Activated CD4-positive, alpha-beta T cell treated with anti-CD3 and anti-CD28 coated beads, Interleukin-2, Interleukin-4, amounts not matched to agents 100 ng/mL and 50 ng/mL, durations not matched to agents 16 hours and 8 hours (primary cell): ENCODE measurements at regions not wholly inside any gene's neighbourhood (a gene's known extent, or its start where the extent isn't known, plus 50 kb on each side); places are given as distances from the start of the nearest gene placed in this dataset.

Experiments
- DNase-seq: peaks from one replicate; pipeline ENCODE4 v3.0.0-alpha.2; 2020; ENCODE audit warnings: low spot score

- no peak for DNase-seq
Observed at GRCh38 chr4:3343358-3343757, 50.5 kb downstream of the RGS12 start.

GRCh38 chr4:3344104-3344503 is 51.3 kb downstream of the RGS12 start:
- no peak for DNase-seq

GRCh38 chr4:3344596-3344995 is 51.8 kb downstream of the RGS12 start:
- no peak for DNase-seq

- no peak for DNase-seq
Observed at GRCh38 chr4:3345384-3345783, 52.6 kb downstream of the RGS12 start.

GRCh38 chr4:3346146-3346545 is 53.3 kb downstream of the RGS12 start:
- DNase-seq: peak; percentile 72

GRCh38 chr4:3347871-3348270 is 55.0 kb downstream of the RGS12 start:
- DNase-seq: no peak

GRCh38 chr4:3348621-3349020 is 55.8 kb downstream of the RGS12 start:
- DNase-seq: no peak

- DNase-seq: no peak
Observed at GRCh38 chr4:3349116-3349515, 56.3 kb downstream of the RGS12 start.

- no peak for DNase-seq
Observed at GRCh38 chr4:3351997-3352396, 59.2 kb downstream of the RGS12 start.

GRCh38 chr4:3352505-3352904 is 59.7 kb downstream of the RGS12 start:
- DNase-seq: no peak

GRCh38 chr4:3352941-3353594 is 60.2 kb downstream of the RGS12 start:
- DNase-seq: no peak

GRCh38 chr4:3353752-3354454 is 61.1 kb downstream of the RGS12 start:
- no peak for DNase-seq

GRCh38 chr4:3354455-3354811 is 61.6 kb downstream of the RGS12 start:
- no peak for DNase-seq

GRCh38 chr4:3355266-3355748 is 62.5 kb downstream of the RGS12 start:
- DNase-seq: no peak

- no peak for DNase-seq
Observed at GRCh38 chr4:3358656-3359055, 65.8 kb downstream of the RGS12 start.

GRCh38 chr4:3360777-3361176 is 68.0 kb downstream of the RGS12 start:
- no peak for DNase-seq

- no peak for DNase-seq
Observed at GRCh38 chr4:3361406-3361805, 68.6 kb downstream of the RGS12 start.

GRCh38 chr4:3361896-3362295 is 69.1 kb downstream of the RGS12 start:
- no peak for DNase-seq

GRCh38 chr4:3362431-3363287 is 69.8 kb downstream of the RGS12 start:
- no peak for DNase-seq

GRCh38 chr4:3363411-3364141 is 70.8 kb downstream of the RGS12 start:
- no peak for DNase-seq

- DNase-seq: no peak
Observed at GRCh38 chr4:3364199-3364598, 71.4 kb downstream of the RGS12 start.

- DNase-seq: no peak
Observed at GRCh38 chr4:3364634-3365314, 72.0 kb downstream of the RGS12 start.
